WTC11 (cell line): ENCODE measurements at regions not wholly inside any gene's neighbourhood (a gene's known extent, or its start where the extent isn't known, plus 50 kb on each side); places are given as distances from the start of the nearest gene placed in this dataset.

Experiments
- ATAC-seq: fragments of 200-7000 bp; cut with Tn5 transposase; 2 replicates; pipeline ENCODE4 v1.10.0; 2021; ENCODE audit warnings: mild to moderate bottlenecking, moderate library complexity
- CTCF ChIA-PET: fragments of 300-600 bp; sonication (Branson Sonifier 250); formaldehyde crosslinking; loops from one replicate; lab custom pipeline; 2021; ENCODE audit warnings: antibody characterized with exemption; lab: Charles Lee
- POLR2A ChIA-PET: fragments of 350-600 bp; sonication (Branson Sonifier 250); formaldehyde crosslinking; loops from one replicate; lab custom pipeline; 2021; ENCODE audit warnings: antibody characterized with exemption; lab: Charles Lee
- DNase-seq: peaks from one replicate; pipeline ENCODE4 v3.0.0; 2021; ENCODE audit warnings: low spot score
- H3K27ac Mint-ChIP-seq: 2 replicates; pipeline ENCODE4 v1.8.0; 2021; ENCODE audit warnings: mixed read lengths
- H3K27me3 Mint-ChIP-seq: 2 replicates; pipeline ENCODE4 v1.8.0; 2021; ENCODE audit warnings: low read depth, mild to moderate bottlenecking, moderate library complexity, mixed read lengths
- H3K36me3 Mint-ChIP-seq: 2 replicates; pipeline ENCODE4 v1.8.0; 2021; ENCODE audit warnings: mixed read lengths
- H3K4me1 Mint-ChIP-seq: 2 replicates; pipeline ENCODE4 v1.8.0; 2022; ENCODE audit warnings: mixed read lengths
- H3K4me3 Mint-ChIP-seq: 2 replicates; pipeline ENCODE4 v1.8.0; 2021; ENCODE audit warnings: mild to moderate bottlenecking, moderate library complexity, mixed read lengths
- H3K9me3 Mint-ChIP-seq: 2 replicates; pipeline ENCODE4 v1.8.0; 2021; ENCODE audit warnings: mixed read lengths
- ATF1 ChIP-seq: sonication (generic); formaldehyde crosslinking; IDR thresholded peaks from 2 replicates; pipeline ENCODE4 v1.8.1; 2023; ENCODE audit warnings: mild to moderate bottlenecking, moderate library complexity, missing genetic modification reagents
- ATF2 ChIP-seq: sonication (generic); formaldehyde crosslinking; IDR thresholded peaks from 2 replicates; pipeline ENCODE4 v1.8.1; 2022; ENCODE audit warnings: low read depth, missing genetic modification reagents, borderline replicate concordance
- ATF6 ChIP-seq: sonication (generic); formaldehyde crosslinking; IDR thresholded peaks from 2 replicates; pipeline ENCODE4 v1.8.1; 2023; ENCODE audit warnings: mild to moderate bottlenecking, missing genetic modification reagents
- E2F1 ChIP-seq: sonication (generic); formaldehyde crosslinking; IDR thresholded peaks from 2 replicates; pipeline ENCODE4 v1.8.0; 2022; ENCODE audit warnings: mild to moderate bottlenecking, missing genetic modification reagents
- ELF4 ChIP-seq: sonication (generic); formaldehyde crosslinking; IDR thresholded peaks from 2 replicates; pipeline ENCODE4 v1.8.1; 2022; ENCODE audit warnings: low read depth, mild to moderate bottlenecking, moderate library complexity, missing genetic modification reagents
- ERG ChIP-seq: fragments of 250-450 bp; sonication (Bioruptor Pico); IDR thresholded peaks from 2 replicates; pipeline ENCODE4 v1.8.0; 2021; ENCODE audit warnings: mild to moderate bottlenecking
- ESRRA ChIP-seq: sonication (generic); formaldehyde crosslinking; IDR thresholded peaks from 2 replicates; pipeline ENCODE4 v1.8.1; 2022; ENCODE audit warnings: mild to moderate bottlenecking, missing genetic modification reagents, borderline replicate concordance
- ETV6 ChIP-seq: sonication (generic); formaldehyde crosslinking; IDR thresholded peaks from 2 replicates; pipeline ENCODE4 v1.8.1; 2022; ENCODE audit warnings: mild to moderate bottlenecking, missing genetic modification reagents
- FOXP4 ChIP-seq: sonication (generic); formaldehyde crosslinking; IDR thresholded peaks from 2 replicates; pipeline ENCODE4 v1.8.0; 2022; ENCODE audit warnings: mild to moderate bottlenecking, missing genetic modification reagents
- HMGXB4 ChIP-seq: sonication (generic); formaldehyde crosslinking; IDR thresholded peaks from 2 replicates; pipeline ENCODE4 v1.8.1; 2023; ENCODE audit warnings: mild to moderate bottlenecking, moderate library complexity, missing genetic modification reagents
- JAZF1 ChIP-seq: fragments of 250-450 bp; sonication (Bioruptor Pico); IDR thresholded peaks from 2 replicates; pipeline ENCODE4 v1.9.0; 2021; ENCODE audit warnings: moderate library complexity, mild to moderate bottlenecking, inconsistent platforms
- MAX ChIP-seq: sonication (generic); formaldehyde crosslinking; IDR thresholded peaks from 2 replicates; pipeline ENCODE4 v1.8.0; 2022; ENCODE audit warnings: mild to moderate bottlenecking, missing genetic modification reagents
- MXD4 ChIP-seq: fragments of 250-450 bp; sonication (Bioruptor Pico); IDR thresholded peaks from 2 replicates; pipeline ENCODE4 v1.8.0; 2021; ENCODE audit warnings: mild to moderate bottlenecking, moderate library complexity, borderline replicate concordance
- MYBL2 ChIP-seq: sonication (generic); formaldehyde crosslinking; IDR thresholded peaks from 2 replicates; pipeline ENCODE4 v1.8.1; 2023; ENCODE audit warnings: mild to moderate bottlenecking, moderate library complexity, missing genetic modification reagents
- NR2C2 ChIP-seq: sonication (generic); formaldehyde crosslinking; IDR thresholded peaks from 2 replicates; pipeline ENCODE4 v1.8.0; 2022; ENCODE audit warnings: mild to moderate bottlenecking, missing genetic modification reagents
- OVOL2 ChIP-seq: fragments of 250-450 bp; sonication (Bioruptor Pico); IDR thresholded peaks from 2 replicates; pipeline ENCODE4 v1.9.0; 2021; ENCODE audit warnings: mild to moderate bottlenecking, borderline replicate concordance
- PREB ChIP-seq: sonication (generic); formaldehyde crosslinking; IDR thresholded peaks from 2 replicates; pipeline ENCODE4 v1.8.1; 2022; ENCODE audit warnings: mild to moderate bottlenecking, missing genetic modification reagents, moderate library complexity, borderline replicate concordance
- RELA ChIP-seq: sonication (generic); formaldehyde crosslinking; IDR thresholded peaks from 2 replicates; pipeline ENCODE4 v1.8.1; 2022; ENCODE audit warnings: missing genetic modification reagents, mild to moderate bottlenecking, borderline replicate concordance
- TEAD1 ChIP-seq: sonication (generic); formaldehyde crosslinking; IDR thresholded peaks from 2 replicates; pipeline ENCODE4 v1.8.0; 2022; ENCODE audit warnings: mild to moderate bottlenecking, missing genetic modification reagents
- TEAD4 ChIP-seq: sonication (generic); formaldehyde crosslinking; IDR thresholded peaks from 2 replicates; pipeline ENCODE4 v1.8.0; 2022; ENCODE audit warnings: mild to moderate bottlenecking, missing genetic modification reagents
- TP53 ChIP-seq: sonication (generic); formaldehyde crosslinking; IDR thresholded peaks from 2 replicates; pipeline ENCODE4 v1.8.1; 2023; ENCODE audit warnings: mild to moderate bottlenecking, missing genetic modification reagents
- ZNF416 ChIP-seq: fragments of 250-450 bp; sonication (Bioruptor Pico); IDR thresholded peaks from 2 replicates; pipeline ENCODE4 v1.9.0; 2021; ENCODE audit warnings: mild to moderate bottlenecking, inconsistent platforms
- ZNF512 ChIP-seq: sonication (generic); formaldehyde crosslinking; IDR thresholded peaks from 2 replicates; pipeline ENCODE4 v1.8.1; 2022; ENCODE audit warnings: missing genetic modification reagents, borderline replicate concordance

- POLR2A ChIA-PET = no interaction called here
- DNase-seq (no peak), ATAC-seq (no peak)
- no peaks in the 10 kb centered on the region for H3K27me3 Mint-ChIP-seq
- CTCF ChIA-PET = no interaction called here
- TF ChIP-seq ZNF512 (CRISPR knock-in tag) (no peak), ELF4 (no peak), ATF1 (CRISPR knock-in tag) (no peak), MAX (no peak), PREB (CRISPR knock-in tag) (no peak), MXD4 (CRISPR knock-in tag) (no peak), RELA (CRISPR knock-in tag) (no peak), TEAD1 (CRISPR knock-in tag) (no peak), MYBL2 (CRISPR knock-in tag) (no peak), TEAD4 (no peak), TP53 (CRISPR knock-in tag) (no peak), HMGXB4 (CRISPR knock-in tag) (no peak), ERG (CRISPR knock-in tag) (no peak), ZNF416 (no peak), NR2C2 (CRISPR knock-in tag) (no peak), ESRRA (CRISPR knock-in tag) (no peak), ETV6 (CRISPR knock-in tag) (no peak), JAZF1 (CRISPR knock-in tag) (no peak)
- no peak overlapping the region for H3K27ac Mint-ChIP-seq
- no peak overlapping the region for H3K4me3 Mint-ChIP-seq
- no peaks in the 10 kb centered on the region for H3K36me3 Mint-ChIP-seq
- no peaks in the 10 kb centered on the region for H3K4me1 Mint-ChIP-seq
- 0 out of 2 replicates have a peak, but pooled peaks cover 4% of the 10 kb centered on the region for H3K9me3 Mint-ChIP-seq
Observed at GRCh38 chr2:239793836-239794235, 231.3 kb downstream of the NDUFA10 start.

- ChIA-PET CTCF (no interaction called here), POLR2A (no interaction called here)
- no peaks in the 10 kb centered on the region for H3K27me3 Mint-ChIP-seq
- 0 out of 2 replicates have a peak, but pooled peaks cover 4% of the 10 kb centered on the region for H3K9me3 Mint-ChIP-seq
- H3K27ac Mint-ChIP-seq = no peak overlapping the region
- DNase-seq (no peak), ATAC-seq (no peak)
- H3K4me1 Mint-ChIP-seq = no peaks in the 10 kb centered on the region
- H3K36me3 Mint-ChIP-seq = no peaks in the 10 kb centered on the region
- no peak overlapping the region for H3K4me3 Mint-ChIP-seq
- TF ChIP-seq ATF2 (no peak), OVOL2 (CRISPR knock-in tag) (no peak), PREB (CRISPR knock-in tag) (no peak), FOXP4 (no peak), ATF6 (CRISPR knock-in tag) (no peak), E2F1 (CRISPR knock-in tag) (no peak)
Observed at GRCh38 chr2:239793086-239793485, 232.1 kb downstream of the NDUFA10 start.
